Lower leg skin (tissue), 4 donors: ENCODE measurements at regions not wholly inside any gene's neighbourhood (a gene's known extent, or its start where the extent isn't known, plus 50 kb on each side); places are given as distances from the start of the nearest gene placed in this dataset.

Experiments
- DNase-seq, 2 donors: peaks; one replicate each; pipeline ENCODE4 v3.0.0-alpha.2; 2019; ENCODE audit warnings: low spot score in 2 of 2
- H3K4me3 ChIP-seq: fragments of 200-600 bp; sonication (generic); 2 replicates; pipeline ENCODE4 v1.5.1; 2017; ENCODE audit warnings: mild to moderate bottlenecking, low read depth; ENCODE audit not compliant: poor library complexity, severe bottlenecking
- CTCF ChIP-seq, 3 donors: fragments of 450-650 bp; IDR thresholded peaks; one replicate each; pipeline ENCODE4 v1.5.1; 2016; ENCODE audit warnings: antibody characterized with exemption in 3 of 3, mild to moderate bottlenecking in 3 of 3, moderate library complexity in 2 of 3
- POLR2A ChIP-seq, 2 donors: fragments of 450-650 bp; IDR thresholded peaks; one replicate each; pipeline ENCODE4 v1.6.1; 2016 to 2017; ENCODE audit warnings: antibody characterized with exemption in 2 of 2, mild to moderate bottlenecking in 1 of 2, moderate library complexity in 1 of 2
- WGBS, 2 donors: methylation state at CpG; one replicate each; pipeline ENCODE4 v1.1.5; 2018; 5-methylcytosine and 5-hydroxymethylcytosine counted together
- intact Hi-C: fragments of 100-400 bp; cut with DNase I; formaldehyde crosslinking; loops from one replicate; pipeline ENCODE4 v1.15.0; 2023; ENCODE audit warnings: low total_unique reads

GRCh38 chr2:13917958-13918357 lies 714.6 kb upstream of the LRATD1 start:
- intact Hi-C loops = no loop called here
- DNase-seq = no peak
- H3K4me3 ChIP-seq = no peak overlapping the region
- WGBS, 2 donors = 57 to 76% methylated on average over 1 of the region's 1 CpG
- TF ChIP-seq POLR2A (IDR thresholded peaks at IDR 0.05) = no peak
- TF ChIP-seq CTCF (IDR thresholded peaks at IDR 0.05) = no peak

- no peak for DNase-seq
- TF ChIP-seq POLR2A (IDR thresholded peaks at IDR 0.05) = no peak
- no peak for TF ChIP-seq CTCF (IDR thresholded peaks at IDR 0.05)
- intact Hi-C loops = no loop called here
- 77% methylated on average over 4 of the region's 4 CpGs for WGBS, 2 donors
- no peak overlapping the region for H3K4me3 ChIP-seq
Observed at GRCh38 chr2:13919981-13920382, 712.5 kb upstream of the LRATD1 start.

GRCh38 chr2:13921245-13921644 lies 711.3 kb upstream of the LRATD1 start:
- no peak for DNase-seq
- intact Hi-C loops = no loop called here
- WGBS, 2 donors = 64 to 65% methylated on average over 2 of the region's 2 CpGs
- no peak for TF ChIP-seq POLR2A (IDR thresholded peaks at IDR 0.05)
- no peak for TF ChIP-seq CTCF (IDR thresholded peaks at IDR 0.05)
- no peak overlapping the region for H3K4me3 ChIP-seq

GRCh38 chr2:13923823-13924222 lies 708.7 kb upstream of the LRATD1 start:
- intact Hi-C loops = no loop called here
- DNase-seq = no peak
- H3K4me3 ChIP-seq = no peak overlapping the region
- TF ChIP-seq CTCF (IDR thresholded peaks at IDR 0.05) (no peak), POLR2A (IDR thresholded peaks at IDR 0.05) (no peak)
- 77 to 84% methylated on average over 6 of the region's 6 CpGs for WGBS, 2 donors

GRCh38 chr2:13942111-13942510 lies 690.4 kb upstream of the LRATD1 start:
- 82 to 86% methylated on average over 2 of the region's 2 CpGs for WGBS, 2 donors
- intact Hi-C loops = no loop called here
- H3K4me3 ChIP-seq = no peak overlapping the region

More at GRCh38 chr2:13942111-13942510, 690.4 kb upstream of the LRATD1 start:
- TF ChIP-seq POLR2A (IDR thresholded peaks at IDR 0.05) (no peak), CTCF (IDR thresholded peaks at IDR 0.05) (no peak)
- no peak for DNase-seq
